GM13977 (cell line): ENCODE measurements at regions not wholly inside any gene's neighbourhood (a gene's known extent, or its start where the extent isn't known, plus 50 kb on each side); places are given as distances from the start of the nearest gene placed in this dataset.
"Not testable (repeated sequence)": the region's sequence is repeated elsewhere in the genome, so short reads cannot be mapped to it uniquely, and the experiment has no call there.

Source experiments
- DNase-seq: peaks from one replicate; pipeline ENCODE4 v3.0.0; 2012; ENCODE audit warnings: low spot score
- in situ Hi-C: fragments of 300-500 bp; cut with MboI; formaldehyde crosslinking; loops from one replicate; pipeline ENCODE4 v1.12.0; 2022; ENCODE audit warnings: low sequenced_read_pairs, low pct_unique_long_range_greater_than_20kb, mixed read lengths, inconsistent platforms; ENCODE audit not compliant: unreplicated experiment
- TF ChIP-seq, protein P1 (sequence below): IDR thresholded peaks from 2 replicates; pipeline ENCODE4 v1.5.1; 2012; ENCODE audit warnings: mild to moderate bottlenecking, control low read depth; ENCODE audit not compliant: insufficient read depth; ENCODE audit errors: extremely low read depth, missing control alignments

DNA sequence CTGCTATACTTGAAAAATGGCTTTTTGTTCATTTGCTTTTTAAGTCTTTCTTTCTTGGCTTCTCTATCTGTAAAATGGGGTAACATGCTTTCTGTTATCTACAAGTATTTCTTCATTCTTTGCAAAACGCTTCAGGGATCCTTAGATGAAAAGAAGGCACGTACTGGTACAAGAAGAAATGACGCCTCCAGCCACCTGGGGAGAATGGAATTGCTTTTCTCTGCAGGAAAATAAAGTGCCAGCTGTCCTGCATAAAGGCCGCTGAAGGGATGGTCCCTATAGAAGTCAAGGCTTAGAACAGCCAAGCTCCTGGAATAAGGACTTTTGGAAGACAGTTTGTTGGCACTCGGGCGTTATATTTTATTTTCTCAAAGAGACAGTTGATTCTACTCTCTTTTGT lies 210.8 kb upstream of the RASGEF1B start:
- TF ChIP-seq, protein P1, sequence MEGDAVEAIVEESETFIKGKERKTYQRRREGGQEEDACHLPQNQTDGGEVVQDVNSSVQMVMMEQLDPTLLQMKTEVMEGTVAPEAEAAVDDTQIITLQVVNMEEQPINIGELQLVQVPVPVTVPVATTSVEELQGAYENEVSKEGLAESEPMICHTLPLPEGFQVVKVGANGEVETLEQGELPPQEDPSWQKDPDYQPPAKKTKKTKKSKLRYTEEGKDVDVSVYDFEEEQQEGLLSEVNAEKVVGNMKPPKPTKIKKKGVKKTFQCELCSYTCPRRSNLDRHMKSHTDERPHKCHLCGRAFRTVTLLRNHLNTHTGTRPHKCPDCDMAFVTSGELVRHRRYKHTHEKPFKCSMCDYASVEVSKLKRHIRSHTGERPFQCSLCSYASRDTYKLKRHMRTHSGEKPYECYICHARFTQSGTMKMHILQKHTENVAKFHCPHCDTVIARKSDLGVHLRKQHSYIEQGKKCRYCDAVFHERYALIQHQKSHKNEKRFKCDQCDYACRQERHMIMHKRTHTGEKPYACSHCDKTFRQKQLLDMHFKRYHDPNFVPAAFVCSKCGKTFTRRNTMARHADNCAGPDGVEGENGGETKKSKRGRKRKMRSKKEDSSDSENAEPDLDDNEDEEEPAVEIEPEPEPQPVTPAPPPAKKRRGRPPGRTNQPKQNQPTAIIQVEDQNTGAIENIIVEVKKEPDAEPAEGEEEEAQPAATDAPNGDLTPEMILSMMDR, result no peak
- DNase-seq, result no peak
- in situ Hi-C loops, result no loop called here

DNA sequence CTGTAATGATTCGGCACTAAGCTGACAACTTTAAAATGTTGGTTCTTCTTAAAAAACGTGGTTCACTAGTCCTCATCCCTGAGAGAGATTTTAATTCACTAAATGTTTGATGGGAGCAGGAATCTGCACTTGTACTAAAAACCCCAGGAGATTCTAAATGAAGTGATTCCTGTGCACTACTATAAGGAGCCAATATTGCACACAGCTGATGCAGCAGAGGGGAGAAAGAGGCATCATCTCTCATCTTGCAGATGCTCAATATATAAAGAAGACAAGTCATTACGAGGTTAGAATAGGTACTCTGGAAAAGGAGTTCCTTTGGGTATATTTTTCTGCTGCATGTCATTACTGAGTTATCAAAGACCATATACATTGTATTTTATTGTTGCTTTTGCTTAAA lies 207.6 kb upstream of the RASGEF1B start:
- in situ Hi-C loops, result no loop called here
- DNase-seq, result no peak
- TF ChIP-seq, protein P1, result no peak

DNA sequence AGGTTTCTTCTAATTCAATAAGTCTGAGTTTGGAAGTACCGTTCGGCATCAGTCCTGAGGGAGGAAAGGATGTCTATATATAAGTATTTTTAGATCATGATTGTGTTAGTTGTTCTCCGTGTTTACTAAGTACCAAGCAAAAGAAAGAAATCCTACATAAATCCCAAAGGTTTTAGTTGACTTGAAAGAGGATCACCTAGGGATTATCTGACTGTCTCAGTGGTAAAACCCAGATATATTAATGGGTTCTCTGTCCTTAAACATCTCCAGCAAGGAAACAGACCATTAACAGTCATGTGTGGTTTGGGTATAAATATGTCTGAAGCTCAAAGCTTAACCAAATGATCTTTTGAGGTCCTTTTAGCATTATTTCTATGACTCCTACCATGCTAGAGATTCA lies 207.1 kb upstream of the RASGEF1B start:
- TF ChIP-seq, protein P1, result no peak
- in situ Hi-C loops, result no loop called here
- DNase-seq, result no peak

DNA sequence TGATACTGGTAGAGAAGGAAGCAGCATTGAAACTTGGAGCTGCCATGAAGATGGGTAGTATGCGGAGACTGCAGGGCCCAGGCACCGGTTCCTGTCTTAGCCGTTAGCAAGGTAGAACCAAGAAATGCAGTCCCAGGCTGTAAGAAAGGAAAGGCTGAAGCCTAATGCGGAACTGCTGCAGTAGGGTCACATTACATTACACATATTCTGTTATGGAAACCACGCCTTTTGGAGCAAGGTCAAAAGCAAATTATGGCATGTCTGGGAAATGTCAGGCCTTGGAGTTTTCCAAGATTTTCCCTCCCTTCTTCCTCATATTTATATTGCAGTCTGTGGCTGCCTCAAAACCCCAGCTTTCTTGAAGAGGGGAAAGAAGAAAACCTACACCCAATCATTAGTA lies 204.8 kb upstream of the RASGEF1B start:
- in situ Hi-C loops, result no loop called here
- TF ChIP-seq, protein P1, result no peak

DNA sequence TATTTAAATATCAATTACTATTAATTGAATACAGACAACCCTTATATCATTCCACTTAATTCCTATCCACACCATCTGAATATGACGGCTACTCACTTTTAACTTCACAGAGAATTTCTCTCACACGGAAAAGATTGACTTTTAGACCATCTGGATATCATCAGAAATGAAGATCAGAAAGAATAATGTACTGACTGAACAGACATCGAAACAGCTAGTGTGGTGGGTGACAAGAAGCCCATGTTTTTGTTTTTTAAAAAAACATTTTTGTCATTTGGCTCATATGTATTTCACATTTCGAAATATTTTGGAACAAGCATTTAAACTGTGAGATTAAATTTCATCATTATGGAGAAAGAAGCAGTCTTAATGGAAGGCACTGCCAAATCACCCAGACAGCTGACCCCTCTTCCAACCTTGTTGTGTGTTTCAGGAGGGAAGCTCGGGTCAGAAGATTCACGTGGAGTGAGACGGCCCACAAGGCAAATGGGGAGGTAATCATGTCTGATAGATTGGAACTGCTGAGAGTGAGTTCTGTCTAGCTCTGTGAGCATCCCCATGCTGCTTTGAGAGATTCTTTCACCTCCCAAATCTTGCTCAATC lies 204.2 kb upstream of the RASGEF1B start:
- in situ Hi-C loops, result no loop called here
- DNase-seq, result no peak
- TF ChIP-seq, protein P1, result no peak

More for the DNA sequence above, 204.8 kb upstream of the RASGEF1B start:
- no peak for DNase-seq

DNA sequence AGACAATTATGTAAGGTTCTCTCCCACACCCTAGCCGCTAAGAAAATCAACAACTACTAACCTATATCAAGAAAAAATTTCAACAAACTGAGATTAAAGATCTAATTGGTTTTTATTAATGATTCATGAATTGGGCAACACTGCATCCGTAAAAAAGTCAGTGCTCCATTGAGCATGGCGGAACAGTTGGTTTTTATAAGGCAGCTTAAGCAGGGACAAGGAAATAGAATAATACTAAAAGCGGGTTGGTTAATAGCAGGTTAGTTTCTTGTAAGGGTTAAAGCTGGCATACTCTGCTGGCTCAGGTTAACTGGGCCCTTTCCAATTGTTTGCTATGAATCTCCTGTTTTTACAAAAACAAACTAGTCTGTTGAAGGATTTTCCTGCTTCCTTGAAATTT lies 202.3 kb upstream of the RASGEF1B start:
- in situ Hi-C loops, result no loop called here
- TF ChIP-seq, protein P1, result no peak
- DNase-seq, result no peak

DNA sequence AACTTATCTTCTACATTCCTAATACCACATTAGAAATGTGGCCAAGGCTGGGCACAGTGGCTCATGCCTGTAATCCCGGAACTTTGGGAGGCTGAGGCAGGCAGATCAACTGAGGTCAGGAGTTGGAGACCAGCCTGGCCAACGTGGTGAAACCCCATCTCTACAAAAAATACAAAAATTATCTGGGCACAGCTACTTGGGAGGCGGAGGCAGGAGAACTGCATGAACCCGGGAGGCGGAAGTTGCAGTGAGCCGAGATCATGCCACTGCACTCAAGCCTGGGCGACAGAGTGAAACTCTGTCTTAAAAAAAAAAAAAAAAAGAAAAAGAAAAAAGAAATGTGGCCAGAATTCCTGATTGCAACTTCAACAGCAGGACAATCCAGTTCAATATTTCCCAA lies 196.6 kb upstream of the RASGEF1B start:
- DNase-seq, in situ Hi-C loops: not testable (repeated sequence)
